OCI-LY7 (cell line): ENCODE measurements at regions not wholly inside any gene's neighbourhood (a gene's known extent, or its start where the extent isn't known, plus 50 kb on each side); places are given as distances from the start of the nearest gene placed in this dataset.

Source experiments
- CTCF ChIP-seq: fragments of 200-600 bp; sonication (generic); conservative IDR thresholded peaks from 2 replicates; pipeline ENCODE4 v1.5.1; 2014; ENCODE audit warnings: mild to moderate bottlenecking, antibody characterized with exemption, low read length, moderate library complexity, mixed read lengths
- EZH2phosphoT487 ChIP-seq: fragments of 200-600 bp; sonication (generic); IDR thresholded peaks from 2 replicates; pipeline ENCODE4 v1.6.1; 2018; ENCODE audit warnings: low read depth, borderline replicate concordance, mild to moderate bottlenecking, mixed run types, antibody characterized with exemption, low read length, moderate library complexity, mixed read lengths

GRCh38 chr5:68027519-68027918 is 188.0 kb upstream of the PIK3R1 start:
- no peak for TF ChIP-seq CTCF
- TF ChIP-seq EZH2phosphoT487, result no peak
